KMS-11 (cell line): ENCODE measurements at regions not wholly inside any gene's neighbourhood (a gene's known extent, or its start where the extent isn't known, plus 50 kb on each side); places are given as distances from the start of the nearest gene placed in this dataset.

Source experiments
- H2AFZ ChIP-seq: fragments of 200-600 bp; sonication (generic); 2 replicates; pipeline ENCODE4 v1.6.1; 2016; ENCODE audit warnings: antibody characterized with exemption, mixed run types, low read depth
- H3K27ac ChIP-seq: fragments of 200-600 bp; sonication (generic); 2 replicates; pipeline ENCODE4 v1.6.1; 2016; ENCODE audit warnings: mild to moderate bottlenecking, mixed run types
- H3K27me3 ChIP-seq: fragments of 200-600 bp; sonication (generic); 2 replicates; pipeline ENCODE4 v1.6.1; 2017; ENCODE audit warnings: mild to moderate bottlenecking, low read depth, mixed run types, moderate library complexity; ENCODE audit not compliant: insufficient read depth
- H3K36me3 ChIP-seq: fragments of 200-600 bp; sonication (generic); 2 replicates; pipeline ENCODE4 v1.6.1; 2017; ENCODE audit warnings: mild to moderate bottlenecking, mixed run types; ENCODE audit not compliant: insufficient read depth
- H3K4me1 ChIP-seq: fragments of 200-600 bp; sonication (generic); 2 replicates; pipeline ENCODE4 v1.6.1; 2016; ENCODE audit warnings: mild to moderate bottlenecking, low read depth, mixed run types; ENCODE audit not compliant: poor library complexity, severe bottlenecking
- H3K4me2 ChIP-seq: fragments of 200-600 bp; sonication (generic); 2 replicates; pipeline ENCODE4 v1.7.0; 2016; ENCODE audit warnings: mild to moderate bottlenecking, mixed run types
- H3K4me3 ChIP-seq: fragments of 200-600 bp; sonication (generic); IDR thresholded peaks from 2 replicates; pipeline ENCODE4 v1.6.1; 2017; ENCODE audit warnings: low read depth, low read length, mixed read lengths; ENCODE audit not compliant: insufficient read depth
- H3K79me2 ChIP-seq: fragments of 200-600 bp; sonication (generic); 2 replicates; pipeline ENCODE4 v1.6.1; 2016; ENCODE audit warnings: low read depth, mixed run types; ENCODE audit not compliant: insufficient read depth
- H3K9ac ChIP-seq: fragments of 200-600 bp; sonication (generic); 2 replicates; pipeline ENCODE4 v1.6.1; 2016; ENCODE audit warnings: mild to moderate bottlenecking, mixed run types
- H4K20me1 ChIP-seq: fragments of 200-600 bp; sonication (generic); 2 replicates; pipeline ENCODE4 v1.6.1; 2016; ENCODE audit warnings: mild to moderate bottlenecking, mixed run types; ENCODE audit not compliant: insufficient read depth
- TF ChIP-seq, protein P1 (sequence below): fragments of 200-600 bp; sonication (generic); conservative IDR thresholded peaks from 2 replicates; pipeline ENCODE4 v1.6.1; 2017; ENCODE audit warnings: low read depth, mild to moderate bottlenecking, antibody characterized with exemption, low read length, moderate library complexity, mixed read lengths

DNA sequence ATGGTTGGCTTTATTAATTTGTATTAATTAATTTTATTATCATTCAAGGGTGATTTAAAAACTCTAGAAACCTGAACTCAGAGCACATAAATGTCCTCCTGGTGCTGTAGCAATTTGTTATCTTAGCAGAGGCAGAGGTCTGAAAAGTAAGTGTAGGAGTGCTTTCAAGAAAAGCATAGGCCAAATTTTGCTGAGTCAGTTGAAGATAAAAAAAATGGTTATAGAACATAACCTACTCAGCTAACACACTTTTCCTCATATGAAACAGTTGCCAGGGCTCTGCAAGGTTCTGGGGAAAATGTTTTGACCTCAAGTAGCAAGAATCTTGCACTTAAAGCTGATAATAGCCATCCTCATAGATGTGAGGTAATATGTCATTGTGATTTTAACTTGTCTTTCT lies 53.5 kb upstream of the CHODL start:
- H2AFZ ChIP-seq = no peak overlapping the region
- H3K79me2 ChIP-seq = no peaks in the 10 kb centered on the region
- no peaks in the 10 kb centered on the region for H4K20me1 ChIP-seq
- H3K27ac ChIP-seq = no peak overlapping the region
- no peak overlapping the region for H3K4me3 ChIP-seq
- peaks cover 6% of the 10 kb centered on the region for H3K4me1 ChIP-seq
- no peaks in the 10 kb centered on the region for H3K27me3 ChIP-seq
- H3K9ac ChIP-seq = no peak overlapping the region
- no peaks in the 10 kb centered on the region for H3K36me3 ChIP-seq
- no peak overlapping the region for H3K4me2 ChIP-seq
- TF ChIP-seq, protein P1, sequence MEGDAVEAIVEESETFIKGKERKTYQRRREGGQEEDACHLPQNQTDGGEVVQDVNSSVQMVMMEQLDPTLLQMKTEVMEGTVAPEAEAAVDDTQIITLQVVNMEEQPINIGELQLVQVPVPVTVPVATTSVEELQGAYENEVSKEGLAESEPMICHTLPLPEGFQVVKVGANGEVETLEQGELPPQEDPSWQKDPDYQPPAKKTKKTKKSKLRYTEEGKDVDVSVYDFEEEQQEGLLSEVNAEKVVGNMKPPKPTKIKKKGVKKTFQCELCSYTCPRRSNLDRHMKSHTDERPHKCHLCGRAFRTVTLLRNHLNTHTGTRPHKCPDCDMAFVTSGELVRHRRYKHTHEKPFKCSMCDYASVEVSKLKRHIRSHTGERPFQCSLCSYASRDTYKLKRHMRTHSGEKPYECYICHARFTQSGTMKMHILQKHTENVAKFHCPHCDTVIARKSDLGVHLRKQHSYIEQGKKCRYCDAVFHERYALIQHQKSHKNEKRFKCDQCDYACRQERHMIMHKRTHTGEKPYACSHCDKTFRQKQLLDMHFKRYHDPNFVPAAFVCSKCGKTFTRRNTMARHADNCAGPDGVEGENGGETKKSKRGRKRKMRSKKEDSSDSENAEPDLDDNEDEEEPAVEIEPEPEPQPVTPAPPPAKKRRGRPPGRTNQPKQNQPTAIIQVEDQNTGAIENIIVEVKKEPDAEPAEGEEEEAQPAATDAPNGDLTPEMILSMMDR = no peak

DNA sequence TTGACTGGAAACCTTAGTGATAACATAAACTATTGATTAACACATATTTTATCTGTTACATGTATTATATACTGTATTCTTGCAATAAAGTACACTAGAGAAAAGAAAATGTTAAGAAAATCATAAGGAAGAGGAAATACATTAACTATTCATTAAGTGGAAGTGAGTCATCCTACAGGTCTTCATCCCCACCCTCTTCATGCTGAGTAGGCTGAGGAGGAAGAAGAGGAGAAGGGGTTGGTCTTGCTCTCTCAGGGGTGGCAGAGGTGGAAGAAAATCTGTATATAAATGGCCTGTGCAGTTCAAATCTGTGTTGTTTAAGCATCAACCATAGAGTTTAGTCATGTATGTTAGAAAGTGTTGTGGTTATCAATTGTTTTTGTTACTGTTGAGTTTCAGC lies 66.1 kb upstream of the CHODL start:
- Histone ChIP-seq H3K9ac (no peak overlapping the region), H3K4me1 (peaks cover 32% of the 10 kb centered on the region), H3K27ac (peak overlapping the region; percentile 61), H3K79me2 (no peaks in the 10 kb centered on the region), H3K36me3 (no peaks in the 10 kb centered on the region), H4K20me1 (no peaks in the 10 kb centered on the region), H3K27me3 (no peaks in the 10 kb centered on the region), H3K4me3 (no peak overlapping the region), H3K4me2 (peak overlapping the region; percentile 38), H2AFZ (peak overlapping the region; percentile 47)
- TF ChIP-seq, protein P1 = no peak

DNA sequence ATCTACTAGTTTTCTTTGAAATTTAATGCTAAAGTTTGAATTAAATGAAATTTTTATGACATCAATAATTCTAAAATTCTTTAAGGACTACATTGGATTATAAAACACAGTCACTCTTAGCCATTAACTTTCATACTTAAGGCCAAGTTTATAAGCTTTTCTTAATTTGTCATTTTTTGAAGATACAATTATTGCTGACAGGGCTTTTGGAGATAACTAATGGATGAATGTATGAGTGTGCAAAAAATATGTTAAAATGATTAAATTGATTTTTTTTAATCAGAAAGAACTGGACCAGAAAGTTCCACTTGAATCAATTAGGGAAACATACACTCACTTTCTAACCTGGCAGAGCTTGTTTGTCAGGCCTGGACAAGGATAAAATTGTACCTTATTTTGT lies 70.3 kb upstream of the CHODL start:
- Histone ChIP-seq H3K4me2 (no peak overlapping the region), H3K79me2 (no peaks in the 10 kb centered on the region), H2AFZ (no peak overlapping the region), H3K27me3 (no peaks in the 10 kb centered on the region), H3K4me3 (no peak overlapping the region), H3K9ac (no peak overlapping the region), H3K27ac (no peak overlapping the region), H3K4me1 (peaks cover 33% of the 10 kb centered on the region), H3K36me3 (no peaks in the 10 kb centered on the region), H4K20me1 (no peaks in the 10 kb centered on the region)
- TF ChIP-seq, protein P1 = no peak

DNA sequence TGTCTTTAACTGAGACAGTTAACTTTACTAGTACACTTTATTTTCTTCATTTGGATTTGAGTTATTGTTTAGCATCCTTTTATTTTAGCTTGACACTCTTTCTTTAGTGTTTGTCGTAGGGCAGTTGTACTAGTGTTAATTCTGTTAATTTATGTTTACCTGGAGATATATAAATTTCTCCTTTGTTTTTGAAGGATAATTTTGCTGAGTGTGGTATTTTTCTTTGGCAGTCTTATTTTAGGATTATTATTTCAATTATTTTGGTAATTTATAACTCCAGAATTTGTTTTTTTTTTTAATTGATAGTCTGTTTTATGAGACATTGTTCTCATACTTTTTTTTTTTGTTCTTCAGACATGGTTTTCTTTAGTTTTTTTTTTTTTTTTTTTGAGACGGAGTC lies 73.8 kb upstream of the CHODL start:
- Histone ChIP-seq H3K79me2 (no peaks in the 10 kb centered on the region), H3K4me3 (no peak overlapping the region), H3K4me1 (peaks cover 16% of the 10 kb centered on the region), H3K27ac (no peak overlapping the region), H3K9ac (no peak overlapping the region), H3K4me2 (no peak overlapping the region), H4K20me1 (no peaks in the 10 kb centered on the region), H3K27me3 (no peaks in the 10 kb centered on the region), H2AFZ (no peak overlapping the region), H3K36me3 (no peaks in the 10 kb centered on the region)
- TF ChIP-seq, protein P1 = no peak
